ENCODE measurements at regions not wholly inside any gene's neighbourhood (a gene's known extent, or its start where the extent isn't known, plus 50 kb on each side); places are given as distances from the start of the nearest gene placed in this dataset.

- TF ChIP-seq CTCF (IDR thresholded peaks at IDR 0.05) (no peak), EP300 (IDR thresholded peaks at IDR 0.05) (no peak), POLR2A (IDR thresholded peaks at IDR 0.05) (no peak), POLR2AphosphoS5 (IDR thresholded peaks at IDR 0.05) (no peak)
Observed at GRCh38 chr2:142280831-142281230, 150.0 kb upstream of the LRP1B start.
